Mesothelial cell of epicardium (in vitro differentiated cells): ENCODE measurements at regions not wholly inside any gene's neighbourhood (a gene's known extent, or its start where the extent isn't known, plus 50 kb on each side); places are given as distances from the start of the nearest gene placed in this dataset.
"Not testable (repeated sequence)": the region's sequence is repeated elsewhere in the genome, so short reads cannot be mapped to it uniquely, and the experiment has no call there.

Experiments used
- DNase-seq, 2 experiments: peaks; one replicate each; pipeline ENCODE4 v3.0.0; 2021; ENCODE audit warnings: low spot score in 2 of 2; ENCODE audit not compliant: unreplicated experiment in 2 of 2
- H3K27ac Mint-ChIP-seq: 2 replicates; pipeline ENCODE4 v1.8.0; 2021; ENCODE audit warnings: mixed read lengths
- H3K27me3 Mint-ChIP-seq: 2 replicates; pipeline ENCODE4 v1.8.0; 2021; ENCODE audit warnings: low read depth, mixed read lengths
- H3K36me3 Mint-ChIP-seq: 2 replicates; pipeline ENCODE4 v1.8.0; 2021; ENCODE audit warnings: mixed read lengths
- H3K4me1 Mint-ChIP-seq: 2 replicates; pipeline ENCODE4 v1.8.0; 2021; ENCODE audit warnings: mixed read lengths
- H3K4me3 Mint-ChIP-seq: 2 replicates; pipeline ENCODE4 v1.8.0; 2021; ENCODE audit warnings: mild to moderate bottlenecking, moderate library complexity, mixed read lengths
- H3K9me3 Mint-ChIP-seq: 2 replicates; pipeline ENCODE4 v1.8.0; 2021; ENCODE audit warnings: mixed read lengths
- TF ChIP-seq, protein P1 (sequence below): fragments of 200-600 bp; sonication (generic); IDR thresholded peaks from one replicate; pipeline ENCODE4 v1.5.0; 2021; ENCODE audit warnings: antibody characterized with exemption; ENCODE audit not compliant: unreplicated experiment

DNA sequence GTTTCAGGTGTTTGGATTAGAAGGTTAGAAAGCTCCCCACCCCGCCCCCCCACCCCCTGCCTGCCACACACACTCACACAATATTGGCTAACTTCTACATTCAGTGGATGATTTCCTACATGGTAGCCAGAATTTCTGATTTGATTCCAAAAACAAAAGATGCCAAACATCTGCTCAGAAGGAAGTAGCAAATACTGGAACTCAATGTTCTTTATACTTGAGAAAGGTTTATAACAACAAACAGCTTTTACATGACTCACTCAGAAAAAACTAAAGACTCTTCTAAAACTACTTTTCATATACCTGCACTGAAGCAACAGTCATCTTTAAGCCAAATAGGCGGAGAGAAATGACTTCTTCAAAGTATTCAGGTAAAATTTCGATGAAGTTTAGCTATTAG is 750.5 kb upstream of the POU3F4 start:
- TF ChIP-seq, protein P1, sequence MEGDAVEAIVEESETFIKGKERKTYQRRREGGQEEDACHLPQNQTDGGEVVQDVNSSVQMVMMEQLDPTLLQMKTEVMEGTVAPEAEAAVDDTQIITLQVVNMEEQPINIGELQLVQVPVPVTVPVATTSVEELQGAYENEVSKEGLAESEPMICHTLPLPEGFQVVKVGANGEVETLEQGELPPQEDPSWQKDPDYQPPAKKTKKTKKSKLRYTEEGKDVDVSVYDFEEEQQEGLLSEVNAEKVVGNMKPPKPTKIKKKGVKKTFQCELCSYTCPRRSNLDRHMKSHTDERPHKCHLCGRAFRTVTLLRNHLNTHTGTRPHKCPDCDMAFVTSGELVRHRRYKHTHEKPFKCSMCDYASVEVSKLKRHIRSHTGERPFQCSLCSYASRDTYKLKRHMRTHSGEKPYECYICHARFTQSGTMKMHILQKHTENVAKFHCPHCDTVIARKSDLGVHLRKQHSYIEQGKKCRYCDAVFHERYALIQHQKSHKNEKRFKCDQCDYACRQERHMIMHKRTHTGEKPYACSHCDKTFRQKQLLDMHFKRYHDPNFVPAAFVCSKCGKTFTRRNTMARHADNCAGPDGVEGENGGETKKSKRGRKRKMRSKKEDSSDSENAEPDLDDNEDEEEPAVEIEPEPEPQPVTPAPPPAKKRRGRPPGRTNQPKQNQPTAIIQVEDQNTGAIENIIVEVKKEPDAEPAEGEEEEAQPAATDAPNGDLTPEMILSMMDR = no peak
- no peak overlapping the region for H3K27ac Mint-ChIP-seq

DNA sequence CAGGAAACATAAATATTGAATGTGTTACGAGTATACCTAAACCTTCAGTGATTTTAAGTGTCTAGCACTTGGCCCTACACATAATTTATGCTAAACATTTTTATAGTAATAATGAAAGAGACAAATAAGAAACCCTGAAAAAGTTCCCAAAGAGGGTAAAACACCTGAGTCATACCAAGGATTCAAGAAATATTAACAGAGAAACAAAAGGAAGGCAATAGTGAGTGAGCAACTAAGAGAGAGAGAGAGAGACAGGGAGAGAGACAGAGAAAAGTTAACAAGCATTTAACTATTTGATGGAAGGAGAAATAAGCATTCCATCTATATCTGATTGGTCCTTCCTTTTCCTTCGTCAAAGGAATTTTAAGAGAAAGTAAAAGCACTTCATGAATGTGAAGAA is 743.6 kb upstream of the POU3F4 start:
- no peaks in the 10 kb centered on the region for H3K27me3 Mint-ChIP-seq
- TF ChIP-seq, protein P1 = no peak
- no peaks in the 10 kb centered on the region for H3K36me3 Mint-ChIP-seq
- H3K9me3 Mint-ChIP-seq = peaks cover 27% of the 10 kb centered on the region
- no peak overlapping the region for H3K27ac Mint-ChIP-seq
- no peak for DNase-seq
- no peak overlapping the region for H3K4me3 Mint-ChIP-seq
- no peaks in the 10 kb centered on the region for H3K4me1 Mint-ChIP-seq

More for the DNA sequence above, 750.5 kb upstream of the POU3F4 start:
- Mint-ChIP-seq H3K36me3 (no peaks in the 10 kb centered on the region), H3K4me3 (no peak overlapping the region), H3K27me3 (no peaks in the 10 kb centered on the region), H3K9me3 (peaks cover 12% of the 10 kb centered on the region), H3K4me1 (no peaks in the 10 kb centered on the region)
- DNase-seq = no peak

- Mint-ChIP-seq H3K4me1 (no peaks in the 10 kb centered on the region), H3K27me3 (no peaks in the 10 kb centered on the region), H3K27ac (no peak overlapping the region), H3K9me3 (peaks cover 33% of the 10 kb centered on the region), H3K36me3 (no peaks in the 10 kb centered on the region), H3K4me3 (no peak overlapping the region)
- TF ChIP-seq, protein P1 = no peak
- DNase-seq = no peak
These were observed 742.3 kb upstream of the POU3F4 start for GRCh38 chrX:82765811-82766210.

GRCh38 chrX:82775426-82775825 is 732.7 kb upstream of the POU3F4 start:
- Mint-ChIP-seq H3K9me3 (peaks cover 68% of the 10 kb centered on the region), H3K36me3 (no peaks in the 10 kb centered on the region), H3K27ac (no peak overlapping the region), H3K4me1 (no peaks in the 10 kb centered on the region), H3K4me3 (no peak overlapping the region), H3K27me3 (no peaks in the 10 kb centered on the region)
- TF ChIP-seq, protein P1 = no peak
- no peak for DNase-seq

- Mint-ChIP-seq H3K27me3 (no peaks in the 10 kb centered on the region), H3K27ac (no peak overlapping the region), H3K36me3 (peaks cover 2% of the 10 kb centered on the region), H3K4me1 (no peaks in the 10 kb centered on the region), H3K9me3 (peaks cover 60% of the 10 kb centered on the region), H3K4me3 (no peak overlapping the region)
- DNase-seq = no peak
- TF ChIP-seq, protein P1 = no peak
These were observed 726.1 kb upstream of the POU3F4 start for GRCh38 chrX:82782014-82782413.

DNA sequence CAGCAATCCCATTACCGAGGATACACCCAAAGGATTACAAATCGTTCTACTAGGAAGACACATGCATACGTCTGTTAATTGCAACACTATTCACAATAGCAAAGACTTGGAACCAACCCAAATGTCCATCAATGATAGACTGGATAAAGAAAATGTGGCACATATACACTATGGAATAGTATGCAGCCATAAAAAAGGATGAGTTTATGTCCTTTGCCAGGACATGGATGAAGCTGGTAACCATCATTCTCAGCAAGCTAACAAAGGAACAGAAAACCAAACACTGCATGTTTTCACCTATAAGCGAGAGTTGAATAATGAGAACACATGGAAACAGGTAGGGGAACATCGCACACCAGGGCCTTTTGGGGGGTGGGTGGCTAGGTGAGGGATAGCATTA is 695.2 kb upstream of the POU3F4 start:
- H3K4me1 Mint-ChIP-seq, DNase-seq, H3K36me3 Mint-ChIP-seq, H3K27ac Mint-ChIP-seq, H3K27me3 Mint-ChIP-seq, H3K4me3 Mint-ChIP-seq: not testable (repeated sequence)
- peaks cover 36% of the 10 kb centered on the region for H3K9me3 Mint-ChIP-seq
